ENCODE measurements at regions not wholly inside any gene's neighbourhood (a gene's known extent, or its start where the extent isn't known, plus 50 kb on each side); places are given as distances from the start of the nearest gene placed in this dataset.

GRCh38 chr2:65602603-65603235 is 170.3 kb upstream of the SPRED2 start:
- TF ChIP-seq TAF7 (optimal IDR thresholded peaks at IDR 0.05; ENCODE audit: borderline replicate concordance, low read depth, low read length) (no peak), SP1 (IDR thresholded peaks at IDR 0.05; ENCODE audit: low read depth, low read length) (no peak), POLR2AphosphoS5 (IDR thresholded peaks at IDR 0.05; ENCODE audit: low read depth, low read length) (no peak), RNF2 (IDR thresholded peaks at IDR 0.05; ENCODE audit: borderline replicate concordance, low read depth, low read length, missing control alignments, poor library complexity, severe bottlenecking) (no peak), EGR1 (IDR thresholded peaks at IDR 0.05; ENCODE audit: borderline replicate concordance, low read depth, low read length) (no peak), HDAC6 (IDR thresholded peaks at IDR 0.05; ENCODE audit: low read depth, low read length) (no peak)
- Histone ChIP-seq H2BK120ac (replicated peaks; ENCODE audit: low read depth, low read length) (no peak overlapping the region), H3K9ac (replicated peaks in 1 of 4; ENCODE audit: extremely low read depth in 1 of 4, low read depth in 3 of 4, low read length in 3 of 4) (no peak overlapping the region), H4K20me1 (replicated peaks in 1 of 2; ENCODE audit: control insufficient read depth in 1 of 2, insufficient read depth in 2 of 2, low read length in 2 of 2) (no peaks in the 10 kb centered on the region), H2BK20ac (ENCODE audit: low read length) (no peak overlapping the region), H4K8ac (ENCODE audit: extremely low read depth, insufficient read depth, low read length) (no peak overlapping the region), H3K4me3 (ENCODE audit: extremely low read depth in 1 of 4, insufficient read depth in 2 of 4, low read depth in 3 of 4, low read length in 4 of 4) (no peak overlapping the region), H2AFZ (ENCODE audit: low read length) (no peak overlapping the region), H3K27me3 (replicated peaks in 1 of 4; ENCODE audit: control insufficient read depth in 3 of 4, extremely low read depth in 1 of 4, insufficient read depth in 3 of 4, low read length in 3 of 4) (no peaks in the 10 kb centered on the region), H3K27ac (ENCODE audit: low read depth, low read length) (no peak overlapping the region), H2BK15ac (ENCODE audit: low read length) (no peak overlapping the region), H3K4me1 (replicated peaks in 1 of 4; ENCODE audit: control insufficient read depth in 3 of 4, insufficient read depth in 4 of 4, low read length in 3 of 4) (no peaks in the 10 kb centered on the region), H3K36me3 (ENCODE audit: control insufficient read depth in 2 of 4, insufficient read depth in 4 of 4, low read length in 3 of 4) (no peaks in the 10 kb centered on the region), H3K18ac (ENCODE audit: extremely low read depth, low read length) (no peak overlapping the region), H3K9me3 (ENCODE audit: insufficient read depth in 2 of 2, low read depth in 1 of 2, low read length in 1 of 2) (peaks cover 0 to 7% of the 10 kb centered on the region in 2 experiments; a peak in 1 of 4 replicates), H3K79me2 (ENCODE audit: control insufficient read depth in 1 of 2, insufficient read depth in 2 of 2, low read length in 2 of 2) (no peaks in the 10 kb centered on the region), H3K23ac (ENCODE audit: insufficient read length) (no peak overlapping the region), H2BK5ac (ENCODE audit: low read depth, low read length) (no peak overlapping the region), H3K23me2 (ENCODE audit: low read depth, low read length) (no peaks in the 10 kb centered on the region), H3K79me1 (ENCODE audit: low read depth, low read length) (no peaks in the 10 kb centered on the region), H3K4ac (replicated peaks; ENCODE audit: insufficient read length, low read depth, low read length) (no peak overlapping the region), H4K5ac (ENCODE audit: insufficient read length, low read depth, low read length) (no peak overlapping the region), H3K56ac (replicated peaks; ENCODE audit: insufficient read length, low read depth, low read length) (no peak overlapping the region), H2BK12ac (ENCODE audit: low read depth, low read length) (no peak overlapping the region), H2AK5ac (ENCODE audit: low read depth, low read length) (no peak overlapping the region), H3K4me2 (ENCODE audit: insufficient read depth in 1 of 2, low read depth in 2 of 2, low read length in 2 of 2) (no peak overlapping the region), H3K14ac (ENCODE audit: insufficient read length) (no peak overlapping the region), H4K91ac (replicated peaks; ENCODE audit: insufficient read length, low read length) (no peak overlapping the region)
- POLR2A ChIA-PET (ENCODE audit: partially characterized antibody): no interaction called here
- WGBS, 2 experiments (ENCODE audit: extremely low coverage in 1 of 2, insufficient coverage in 1 of 2, insufficient read length in 1 of 2, insufficient replicate concordance in 2 of 2, low coverage in 1 of 2, low lambda C conversion rate in 2 of 2, missing lambda C conversion rate in 1 of 2): 88% methylated on average over 4 of the region's 4 CpGs; no CpG with 5 or more reads in 1 of the 2 experiments
- FAIRE-seq: no peak
- DNase-seq (ENCODE audit: low read depth in 1 of 2, low spot score in 2 of 2): no peak
- CTCF ChIA-PET (ENCODE audit: partially characterized antibody): no interaction called here
